IPS DF 6.9 (cell line): ENCODE measurements at regions not wholly inside any gene's neighbourhood (a gene's known extent, or its start where the extent isn't known, plus 50 kb on each side); places are given as distances from the start of the nearest gene placed in this dataset.
"Not testable (repeated sequence)": the region's sequence is repeated elsewhere in the genome, so short reads cannot be mapped to it uniquely, and the experiment has no call there.

Source experiments
- DNase-seq: peaks from one replicate; pipeline ENCODE4 v3.0.0-alpha.2; 2013; ENCODE audit warnings: low read depth, low spot score
- H3K27ac ChIP-seq: one replicate; pipeline ENCODE4 v1.5.1; 2013; ENCODE audit warnings: low read length, control low read depth
- H3K27me3 ChIP-seq: 2 replicates; pipeline ENCODE4 v1.6.1; 2013; ENCODE audit warnings: mild to moderate bottlenecking, low read length; ENCODE audit not compliant: control insufficient read depth, insufficient read depth
- H3K36me3 ChIP-seq: 2 replicates; pipeline ENCODE4 v1.6.1; 2013; ENCODE audit warnings: low read length; ENCODE audit not compliant: control insufficient read depth, insufficient read depth
- H3K4me1 ChIP-seq: 2 replicates; pipeline ENCODE4 v1.6.1; 2013; ENCODE audit warnings: low read length; ENCODE audit not compliant: control insufficient read depth, insufficient read depth
- H3K4me3 ChIP-seq: 2 replicates; pipeline ENCODE4 v1.5.1; 2013; ENCODE audit warnings: mild to moderate bottlenecking, low read length
- H3K9me3 ChIP-seq: 2 replicates; pipeline ENCODE4 v1.6.1; 2013; ENCODE audit warnings: low read length, inconsistent platforms; ENCODE audit not compliant: control insufficient read depth, insufficient read depth
- WGBS: extraction: QIAGEN DNeasy Blood & Tissue Kit; methylation state at CpG from one replicate; pipeline ENCODE4 v1.1.7; 2013; ENCODE audit warnings: mixed read lengths, missing lambda C conversion rate; ENCODE audit not compliant: insufficient read length, insufficient coverage; 5-methylcytosine and 5-hydroxymethylcytosine counted together

GRCh38 chr2:58405341-58405740, 164.2 kb upstream of the FANCL start:
- H3K9me3 ChIP-seq, result no peaks in the 10 kb centered on the region
- 100% methylated on average over 1 of the region's 1 CpG for WGBS

GRCh38 chr2:58401936-58402335, 160.8 kb upstream of the FANCL start:
- no peak for DNase-seq
- no peaks in the 10 kb centered on the region for H3K36me3 ChIP-seq
- no peak overlapping the region for H3K4me3 ChIP-seq
- WGBS, result no CpG with 5 or more reads among the region's 2 CpGs
- no peak overlapping the region for H3K27ac ChIP-seq
- no peaks in the 10 kb centered on the region for H3K9me3 ChIP-seq
- H3K27me3 ChIP-seq, result no peaks in the 10 kb centered on the region
- no peaks in the 10 kb centered on the region for H3K4me1 ChIP-seq

More at GRCh38 chr2:58405341-58405740, 164.2 kb upstream of the FANCL start:
- Histone ChIP-seq H3K27me3 (no peaks in the 10 kb centered on the region), H3K4me1 (no peaks in the 10 kb centered on the region), H3K4me3 (no peak overlapping the region), H3K27ac (no peak overlapping the region), H3K36me3 (no peaks in the 10 kb centered on the region)
- no peak for DNase-seq

DNA sequence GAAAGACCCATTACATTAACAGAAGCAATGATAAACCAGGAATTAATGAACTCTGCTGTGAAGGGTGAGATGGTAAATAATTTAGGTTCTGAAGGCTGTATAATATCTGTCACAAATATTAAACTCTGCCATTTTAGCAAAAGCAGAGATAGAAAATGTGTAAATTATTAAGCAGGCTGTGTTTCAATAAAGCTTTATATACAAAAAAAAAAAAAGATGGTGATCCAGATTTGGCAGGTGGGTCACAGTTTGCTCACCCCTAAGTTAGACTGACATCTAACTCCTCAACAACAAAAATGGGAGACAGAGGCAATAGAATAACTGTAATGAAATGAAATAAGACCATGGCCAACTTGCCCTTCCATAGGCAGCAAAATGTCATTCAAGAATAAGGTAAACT, 157.3 kb upstream of the FANCL start:
- no peak for DNase-seq
- Histone ChIP-seq H3K27me3 (no peaks in the 10 kb centered on the region), H3K36me3 (no peaks in the 10 kb centered on the region), H3K4me3 (no peak overlapping the region), H3K27ac (no peak overlapping the region), H3K4me1 (no peaks in the 10 kb centered on the region), H3K9me3 (no peaks in the 10 kb centered on the region)

DNA sequence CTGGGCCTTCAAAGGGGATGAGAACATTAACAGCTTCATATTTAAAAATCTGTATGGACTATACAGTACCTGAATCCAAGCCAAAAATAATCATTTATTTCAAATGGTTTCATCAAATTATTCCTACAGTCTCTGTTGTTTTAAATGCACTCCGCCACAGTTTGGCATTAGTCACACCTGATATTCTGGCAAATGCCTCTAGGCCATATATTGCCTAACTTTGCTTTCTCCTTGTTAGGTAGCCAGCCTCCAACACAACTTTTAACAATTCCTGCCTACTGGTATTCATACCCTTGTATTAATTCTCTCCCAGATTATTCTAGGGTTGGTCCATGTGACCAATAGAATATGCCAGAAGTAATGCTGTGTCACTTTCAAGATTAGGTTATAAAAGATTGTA, 146.6 kb upstream of the FANCL start:
- no CpG with 5 or more reads among the region's 1 CpG for WGBS
- Histone ChIP-seq H3K4me3 (no peak overlapping the region), H3K9me3 (no peaks in the 10 kb centered on the region), H3K36me3 (no peaks in the 10 kb centered on the region), H3K27ac (no peak overlapping the region), H3K27me3 (no peaks in the 10 kb centered on the region), H3K4me1 (peaks cover 1% of the 10 kb centered on the region; the same call in 1 of the 2 replicates)
- no peak for DNase-seq

- H3K4me3 ChIP-seq, H3K9me3 ChIP-seq, H3K4me1 ChIP-seq, H3K36me3 ChIP-seq, H3K27me3 ChIP-seq, H3K27ac ChIP-seq, DNase-seq: not testable (repeated sequence)
- no CpG with 5 or more reads among the region's 14 CpGs for WGBS
Measured at GRCh38 chr2:58386904-58387303, 145.8 kb upstream of the FANCL start.

DNA sequence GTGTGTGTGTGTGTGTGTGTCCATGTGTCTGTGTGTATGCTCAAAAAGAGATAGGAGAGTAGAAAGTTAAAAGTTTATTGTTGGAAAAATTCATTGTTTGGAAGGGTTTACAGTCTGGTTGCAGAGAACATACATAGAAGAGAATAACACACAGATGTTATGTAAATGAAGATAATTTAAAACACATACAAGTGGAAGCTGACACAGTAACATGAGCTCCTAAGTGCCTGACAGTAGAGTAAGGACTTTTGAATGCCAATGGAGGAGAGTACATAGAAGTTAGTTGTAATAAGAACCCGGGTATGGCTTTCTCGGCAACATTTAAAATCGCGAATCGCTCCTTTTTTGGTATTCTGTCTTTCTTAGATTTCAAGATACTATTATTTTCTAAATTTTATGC, 137.0 kb upstream of the FANCL start:
- H3K4me3 ChIP-seq, result no peak overlapping the region
- no CpG with 5 or more reads among the region's 5 CpGs for WGBS
- no peaks in the 10 kb centered on the region for H3K4me1 ChIP-seq
- H3K9me3 ChIP-seq, result no peaks in the 10 kb centered on the region
- H3K36me3 ChIP-seq, result no peaks in the 10 kb centered on the region
- H3K27ac ChIP-seq, result no peak overlapping the region
- no peaks in the 10 kb centered on the region for H3K27me3 ChIP-seq
- DNase-seq, result no peak

DNA sequence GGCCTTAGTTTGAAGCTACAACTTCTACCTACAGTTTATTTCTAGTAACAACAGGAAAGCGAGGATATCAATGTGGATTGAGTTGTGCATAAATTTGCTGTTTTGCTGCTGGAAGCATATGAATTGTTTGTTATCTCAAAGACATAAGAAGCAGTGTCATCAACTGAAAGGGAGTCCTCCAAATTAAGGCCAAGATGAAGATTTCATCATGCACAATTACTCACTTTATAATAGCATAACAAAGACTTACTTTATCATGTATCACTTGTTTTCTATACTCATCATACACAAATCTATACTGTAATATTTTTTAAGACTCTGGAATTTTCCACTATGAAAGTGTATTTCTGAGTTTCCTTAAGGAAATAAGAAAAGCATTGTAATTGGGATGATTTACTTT, 136.1 kb upstream of the FANCL start:
- no peaks in the 10 kb centered on the region for H3K36me3 ChIP-seq
- H3K4me1 ChIP-seq, result no peaks in the 10 kb centered on the region
- no peak for DNase-seq
- H3K9me3 ChIP-seq, result no peaks in the 10 kb centered on the region
- no peak overlapping the region for H3K4me3 ChIP-seq
- no peak overlapping the region for H3K27ac ChIP-seq
- no peaks in the 10 kb centered on the region for H3K27me3 ChIP-seq
- no CpG with 5 or more reads among the region's 1 CpG for WGBS

DNA sequence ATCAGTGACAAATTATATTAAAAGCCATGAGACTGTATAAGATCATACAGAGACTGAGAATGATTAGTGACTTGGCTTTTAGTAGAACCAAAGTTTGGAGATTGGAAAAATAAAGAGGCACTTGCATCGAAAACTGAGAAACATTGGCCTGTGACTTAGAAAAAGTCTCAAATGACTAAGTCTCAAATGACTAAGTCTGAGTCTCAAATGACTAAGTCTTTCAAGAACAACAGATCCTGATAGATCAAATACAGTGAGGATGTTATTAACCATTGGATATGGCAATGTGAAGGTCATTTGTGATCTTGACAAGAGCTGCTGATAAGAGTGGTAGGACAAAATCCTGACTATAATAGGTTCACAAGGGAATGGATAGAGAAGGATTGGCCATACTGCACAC, 135.5 kb upstream of the FANCL start:
- no peaks in the 10 kb centered on the region for H3K9me3 ChIP-seq
- no peak for DNase-seq
- WGBS, result no CpG with 5 or more reads among the region's 1 CpG
- no peaks in the 10 kb centered on the region for H3K27me3 ChIP-seq
- H3K4me3 ChIP-seq, result no peak overlapping the region
- no peaks in the 10 kb centered on the region for H3K4me1 ChIP-seq
- no peak overlapping the region for H3K27ac ChIP-seq
- no peaks in the 10 kb centered on the region for H3K36me3 ChIP-seq

DNA sequence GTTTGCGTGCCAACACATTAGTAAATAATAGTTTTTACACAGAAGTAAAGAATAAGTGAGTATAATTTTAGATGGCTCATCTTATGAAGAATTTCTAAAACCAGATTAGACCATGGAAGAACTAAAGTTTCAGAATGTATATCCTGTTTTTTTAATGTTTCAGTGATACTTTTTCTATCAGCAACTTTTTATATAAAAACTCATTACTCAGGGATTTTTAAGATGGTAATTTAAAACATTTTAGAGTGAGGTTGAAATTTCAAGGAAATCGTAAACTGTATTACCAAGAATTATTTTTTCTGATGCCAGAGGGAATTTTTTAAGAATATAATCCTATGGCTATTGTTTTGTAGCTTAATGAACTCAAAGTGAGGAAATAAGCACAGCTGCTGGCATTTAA, 128.5 kb upstream of the FANCL start:
- Histone ChIP-seq H3K9me3 (no peaks in the 10 kb centered on the region), H3K4me3 (no peak overlapping the region)
- WGBS, result no CpG with 5 or more reads among the region's 2 CpGs

DNA sequence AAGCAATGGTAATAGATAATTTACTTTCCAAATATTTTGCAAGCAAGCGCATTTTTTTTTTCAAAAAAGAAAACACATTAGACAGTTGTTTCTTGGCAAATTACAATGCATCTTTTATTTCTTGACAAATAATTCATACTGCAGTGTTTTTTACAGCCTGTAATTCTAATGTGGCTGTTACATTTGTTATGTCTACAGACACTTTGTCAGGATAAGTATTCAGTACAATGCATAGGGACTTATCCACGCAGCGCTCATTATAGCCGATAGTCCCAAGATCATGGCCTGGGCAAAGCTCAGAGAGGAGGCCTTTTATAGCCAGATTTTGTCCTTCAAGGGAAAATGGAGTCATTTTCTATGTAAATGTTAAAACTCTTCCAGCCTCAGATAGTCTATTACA, 123.0 kb upstream of the FANCL start:
- whole genome bisulfite sequencing, result no CpG with 5 or more reads among the region's 4 CpGs
- Histone ChIP-seq H3K4me1 (no peaks in the 10 kb centered on the region), H3K27ac (no peak overlapping the region), H3K4me3 (no peak overlapping the region), H3K36me3 (no peaks in the 10 kb centered on the region), H3K9me3 (no peaks in the 10 kb centered on the region), H3K27me3 (no peaks in the 10 kb centered on the region)
- DNase-seq, result no peak

More for the DNA sequence above, 128.5 kb upstream of the FANCL start:
- DNase-seq, result no peak
- H3K4me1 ChIP-seq, result no peaks in the 10 kb centered on the region
- no peak overlapping the region for H3K27ac ChIP-seq
- H3K36me3 ChIP-seq, result no peaks in the 10 kb centered on the region
- H3K27me3 ChIP-seq, result no peaks in the 10 kb centered on the region

GRCh38 chr2:58358026-58358425, 116.9 kb upstream of the FANCL start:
- Histone ChIP-seq H3K4me3 (no peak overlapping the region), H3K4me1 (no peaks in the 10 kb centered on the region), H3K9me3 (no peaks in the 10 kb centered on the region), H3K27me3 (no peaks in the 10 kb centered on the region), H3K27ac (no peak overlapping the region), H3K36me3 (no peaks in the 10 kb centered on the region)
- no peak for DNase-seq
- no CpG with 5 or more reads among the region's 1 CpG for WGBS
